ENCODE measurements at regions not wholly inside any gene's neighbourhood (a gene's known extent, or its start where the extent isn't known, plus 50 kb on each side); places are given as distances from the start of the nearest gene placed in this dataset.

DNA sequence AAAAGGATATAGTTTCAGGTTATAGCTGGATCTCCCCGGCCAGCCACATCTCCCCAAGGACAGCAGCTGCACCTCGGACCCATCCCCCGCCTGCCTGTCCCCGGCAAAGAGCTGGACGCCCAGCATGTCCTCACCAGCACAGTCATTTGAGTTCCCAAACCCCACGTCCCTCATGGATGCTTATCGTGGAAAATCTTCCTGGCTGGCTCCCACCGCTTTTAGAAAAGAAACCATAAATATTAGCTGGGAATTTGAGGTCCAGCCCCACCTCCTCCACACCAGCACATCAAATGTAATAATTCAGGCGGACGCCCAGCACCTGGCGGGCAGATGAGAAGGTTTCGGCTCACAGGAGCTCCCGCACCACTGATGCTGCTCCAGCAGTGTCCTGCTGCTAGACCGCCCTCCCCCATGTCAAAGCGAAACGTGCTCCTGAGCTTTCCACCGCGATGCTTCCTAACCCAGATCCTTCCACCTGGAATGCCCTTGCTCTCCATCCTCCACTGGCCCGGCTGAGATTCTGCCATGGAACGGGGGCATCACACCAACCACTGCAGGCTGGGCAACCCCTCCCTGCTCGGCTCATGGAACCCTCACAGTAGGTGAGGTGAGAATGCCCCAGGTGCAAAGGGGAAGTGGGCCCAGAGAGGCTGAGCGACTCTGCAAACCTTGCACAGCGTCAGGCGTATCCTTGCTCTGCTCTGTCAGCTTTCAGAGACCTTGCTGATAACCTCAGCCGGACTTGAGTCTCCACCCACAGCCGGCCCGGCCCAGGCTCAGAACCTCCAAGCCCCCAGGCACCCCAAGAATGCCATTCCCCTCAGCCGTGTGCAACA, 71.5 kb upstream of the GPC1 start:
- DNase-seq: no peak

DNA sequence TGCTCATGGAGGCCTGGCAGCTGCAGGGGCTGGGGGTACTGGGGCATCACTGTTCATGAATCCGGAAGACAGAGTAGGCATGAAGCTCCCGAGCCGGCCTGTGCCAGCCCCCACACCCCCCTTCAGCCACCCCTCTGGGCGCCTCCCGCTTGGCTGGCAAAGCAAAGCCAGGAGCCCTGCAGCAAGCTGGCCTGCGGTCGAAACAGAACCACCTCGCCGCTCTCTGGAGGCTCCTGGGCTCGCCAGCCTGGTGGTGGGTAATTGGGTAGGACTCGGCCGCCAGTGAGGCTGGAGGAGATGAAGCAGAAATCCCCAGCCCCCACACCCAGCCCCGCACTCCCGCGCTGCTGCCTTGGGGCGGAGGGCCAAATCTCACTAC, 70.9 kb upstream of the GPC1 start:
- DNase-seq: no peak

DNA sequence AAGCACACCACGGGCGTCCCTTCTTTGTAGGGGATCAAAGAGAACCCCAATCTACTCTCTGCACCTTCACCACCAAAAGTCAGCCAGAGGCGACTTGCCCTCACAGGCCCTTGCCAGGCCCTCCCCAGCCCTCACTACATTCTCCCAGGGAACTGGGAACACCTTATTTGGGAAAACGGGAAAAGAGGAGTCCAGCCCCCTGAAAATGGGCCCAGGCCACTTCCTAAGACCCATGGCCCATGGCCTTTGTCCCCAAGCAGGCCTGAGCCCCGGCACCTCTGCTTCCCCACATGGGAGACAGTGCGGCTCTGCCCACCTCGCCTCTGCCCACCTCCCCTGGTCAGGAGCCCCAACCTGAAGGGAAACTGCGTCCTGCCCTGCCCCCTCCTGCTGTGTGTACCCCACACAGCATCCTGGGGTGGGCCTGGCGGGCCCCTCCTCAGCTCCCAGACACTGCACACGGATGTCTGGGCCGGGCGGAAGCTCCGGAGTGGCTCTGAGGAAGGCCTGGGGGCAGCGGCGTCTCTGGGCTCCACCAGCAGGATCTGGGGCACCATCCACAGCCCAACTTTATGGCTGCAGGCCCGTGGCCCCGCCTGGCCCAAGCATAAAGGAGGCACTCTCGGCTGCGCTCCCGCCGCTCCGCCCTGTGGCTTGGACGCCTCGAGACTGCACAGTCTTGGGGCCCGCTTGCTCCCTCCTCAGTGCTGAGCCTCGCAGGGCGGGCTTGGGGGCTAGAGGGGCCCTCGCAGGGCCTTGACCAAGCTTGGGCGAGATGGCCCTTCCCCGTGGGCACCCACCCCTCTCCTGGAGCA, 70.3 kb upstream of the GPC1 start:
- DNase-seq: no peak

DNA sequence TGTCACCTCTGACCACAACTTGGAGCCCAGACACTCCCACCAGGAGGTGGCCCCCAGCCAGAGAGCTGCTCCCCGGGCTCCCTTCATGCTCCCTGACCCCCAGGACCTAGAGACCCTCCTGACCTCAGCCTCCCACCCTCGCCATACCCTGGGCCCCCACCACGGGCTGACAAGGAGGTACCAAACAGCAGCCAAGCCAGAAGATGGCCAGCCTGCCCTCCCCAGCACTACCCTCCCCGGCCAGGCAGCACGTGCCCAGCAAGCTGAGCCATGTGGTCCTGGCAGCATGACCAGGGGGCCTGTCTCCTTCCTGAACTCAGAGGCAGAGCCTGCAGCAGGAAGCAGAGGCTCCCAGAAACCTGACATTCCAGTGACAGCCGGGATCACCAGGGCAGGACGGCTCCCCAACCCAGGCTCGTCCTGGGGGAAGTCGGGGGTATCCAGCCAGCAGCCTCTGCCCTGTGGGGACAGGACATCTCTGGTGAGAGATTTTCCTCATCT, 69.4 kb upstream of the GPC1 start:
- DNase-seq: no peak

DNA sequence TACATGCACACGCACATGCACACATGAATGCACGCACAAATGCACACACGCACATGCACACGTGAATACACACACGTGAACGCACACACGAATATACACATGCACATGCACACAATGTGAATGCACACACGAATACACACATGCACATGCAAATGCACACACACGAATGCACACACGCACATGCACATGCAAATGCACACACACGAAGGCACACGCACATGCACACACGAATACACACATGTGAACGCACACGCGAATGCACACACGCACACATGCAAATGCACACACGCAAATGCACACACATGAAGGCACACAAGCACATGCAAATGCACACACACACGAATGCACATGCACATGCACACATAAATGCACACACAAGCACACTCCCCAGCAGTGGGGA, 68.6 kb upstream of the GPC1 start:
- DNase-seq: no peak

DNA sequence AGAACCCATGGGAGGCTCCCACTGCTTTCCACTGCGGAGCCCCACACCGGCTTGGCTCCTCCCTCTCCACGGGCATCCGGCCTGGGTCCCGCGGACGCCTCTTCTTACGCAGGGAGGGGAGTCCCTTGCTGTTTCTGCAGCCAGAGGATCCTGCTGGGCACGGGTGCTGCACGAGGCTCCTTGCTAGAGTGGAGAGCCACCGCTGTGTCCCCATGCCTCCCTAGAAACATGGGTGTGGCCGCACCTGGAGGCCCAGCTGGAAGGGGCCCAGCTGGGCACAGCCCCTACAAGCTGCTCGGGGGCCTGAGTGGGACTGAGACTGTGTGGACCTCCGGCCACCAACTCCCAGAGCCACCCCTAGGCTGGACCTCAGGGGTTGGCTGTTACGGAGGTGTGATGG, 67.7 kb upstream of the GPC1 start:
- DNase-seq: no peak

DNA sequence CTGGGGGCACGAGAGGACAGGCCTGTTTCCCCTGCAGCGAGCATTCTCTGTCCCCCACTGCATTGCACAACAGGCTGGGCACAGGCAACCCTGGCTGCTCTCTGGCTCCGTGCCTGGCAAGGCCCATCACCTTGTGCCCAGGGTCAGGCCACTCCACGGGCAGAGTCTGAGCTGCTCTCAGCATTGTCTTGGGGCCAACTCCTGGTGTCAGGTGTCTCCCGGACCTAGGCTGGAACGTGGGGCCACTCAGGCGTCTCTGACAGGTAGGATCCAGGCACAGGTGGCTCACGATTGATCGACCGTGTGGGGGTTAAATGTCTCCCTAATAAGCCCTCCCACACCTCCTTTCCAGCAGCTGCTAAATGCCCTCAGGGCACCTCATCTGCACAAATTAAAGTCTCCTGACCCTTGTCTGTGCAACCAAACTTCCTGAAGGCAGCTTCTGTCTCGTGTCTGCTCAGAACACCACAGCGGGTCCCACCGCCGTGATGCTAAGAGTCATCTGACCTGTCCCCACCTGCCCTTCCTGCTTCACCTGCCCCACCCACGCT, 66.6 kb upstream of the GPC1 start:
- peak; percentile 63 for DNase-seq

DNA sequence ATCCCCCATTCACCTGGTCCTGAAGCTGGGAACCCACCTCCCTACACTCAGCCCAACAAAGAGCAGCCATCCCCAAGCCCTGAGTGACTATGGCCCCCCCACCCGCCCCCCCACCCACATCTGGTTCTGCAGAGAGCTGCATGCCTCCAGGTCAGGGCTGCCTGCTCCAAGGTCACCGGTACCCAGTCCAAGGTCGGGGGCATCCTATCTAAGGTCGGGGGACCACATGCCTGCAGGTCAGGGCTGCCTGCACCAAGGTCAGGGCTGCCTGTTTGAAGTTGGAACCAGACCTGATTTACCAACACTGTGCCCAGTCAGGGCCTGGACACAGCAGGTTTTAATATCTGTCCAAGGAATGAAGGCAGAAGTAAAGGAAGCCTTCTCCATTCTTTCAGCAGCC, 66.1 kb upstream of the GPC1 start:
- DNase-seq: no peak

DNA sequence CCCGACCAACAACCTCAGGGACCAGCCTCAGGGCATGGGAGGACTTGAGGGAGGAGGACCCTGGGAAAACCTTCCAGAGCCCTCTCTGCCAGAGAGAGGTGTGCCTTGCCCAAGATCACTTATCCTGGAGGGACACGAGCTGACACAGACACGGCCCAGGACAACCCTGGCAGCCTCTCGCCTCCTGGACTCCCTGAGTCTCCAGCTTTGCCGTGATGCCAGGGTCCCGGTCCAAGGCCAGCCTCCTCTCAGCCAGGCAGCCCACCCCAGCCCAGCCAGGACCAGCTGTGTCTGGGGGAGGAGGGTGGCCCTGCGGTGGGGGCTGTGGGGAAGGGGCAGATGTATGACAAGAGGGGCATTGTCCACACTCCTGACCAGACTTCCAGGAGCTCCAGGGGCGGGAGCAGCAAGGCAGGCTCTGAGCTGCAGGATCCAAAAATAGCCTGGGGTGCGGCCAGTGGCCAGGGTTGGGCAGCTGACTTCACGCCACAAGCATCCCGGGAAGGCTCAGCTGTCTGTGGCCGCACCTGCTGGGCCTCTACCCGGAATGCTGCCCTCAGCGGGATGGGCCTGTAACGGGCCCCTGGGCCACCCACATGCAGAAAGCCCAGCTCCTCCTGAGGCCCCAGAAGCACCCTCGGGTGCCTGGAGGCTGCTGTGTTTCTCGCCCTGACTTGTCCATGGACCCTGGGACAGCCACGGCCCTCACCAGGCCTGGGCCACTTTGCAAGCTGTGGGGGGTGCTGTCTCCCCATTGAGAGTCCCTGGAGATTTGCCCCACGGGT, 65.5 kb upstream of the GPC1 start:
- no peak for DNase-seq

DNA sequence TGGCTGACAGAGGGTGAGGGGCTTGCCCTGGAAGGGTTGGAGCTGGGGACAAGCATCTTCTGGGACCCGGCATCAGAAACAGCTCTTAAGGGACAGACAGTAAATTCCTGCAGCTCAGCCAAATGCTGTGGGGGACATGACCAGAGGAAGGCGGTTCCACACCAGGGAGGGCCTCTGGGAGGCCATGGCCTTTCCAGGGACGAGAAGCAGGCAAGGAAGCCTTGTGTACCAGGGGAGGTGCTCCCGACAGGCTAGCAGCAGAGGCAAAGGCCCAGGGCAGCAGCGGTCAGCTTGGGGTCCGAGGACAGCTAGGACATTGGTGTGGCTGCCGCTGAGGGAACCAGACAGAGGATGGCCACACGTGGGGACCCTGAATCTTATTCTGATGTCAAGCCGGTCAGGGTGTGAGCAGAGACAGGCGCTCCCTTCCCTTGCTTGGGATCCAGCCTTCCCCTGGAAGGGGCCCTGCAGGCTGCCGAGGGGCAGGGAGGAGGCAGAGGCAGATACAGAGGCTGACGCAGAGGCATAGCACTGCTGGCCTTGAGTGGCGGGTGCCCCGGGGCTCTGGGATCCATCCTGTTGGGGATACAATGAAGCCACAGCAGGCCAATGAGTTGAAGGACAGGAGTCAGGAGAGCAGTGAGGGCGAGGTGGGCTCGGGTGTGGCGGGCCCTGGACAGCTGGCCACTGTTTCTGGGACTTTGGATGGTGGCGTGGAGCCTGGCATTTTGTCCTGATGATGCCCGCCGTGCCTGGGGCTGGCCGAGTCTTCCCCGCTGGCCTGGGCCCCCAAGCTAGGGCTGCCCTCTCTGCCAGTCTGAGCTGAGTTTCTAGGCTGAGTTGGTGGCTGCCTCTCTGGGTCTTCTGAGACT, 64.1 kb upstream of the GPC1 start:
- no peak for DNase-seq

DNA sequence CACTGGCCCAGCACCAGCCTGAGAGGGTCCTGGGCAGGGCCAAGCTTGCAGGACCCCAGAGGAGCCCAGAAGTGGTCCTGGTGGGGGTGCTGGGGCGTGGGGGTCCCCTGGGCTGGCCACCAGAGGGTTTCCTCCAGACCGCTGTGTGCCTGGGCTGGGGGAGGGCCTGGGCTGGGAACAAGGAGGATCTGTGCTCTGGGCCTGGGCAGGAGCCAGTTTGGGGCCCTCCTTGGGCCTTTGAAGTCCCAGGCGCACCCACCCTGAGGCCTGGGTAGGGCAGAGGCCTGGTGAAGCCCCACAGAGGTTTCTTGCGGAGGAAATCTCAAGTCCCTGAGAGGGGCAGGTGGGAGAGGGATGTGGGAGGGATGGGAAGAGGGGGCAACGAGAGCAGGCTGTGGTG, 63.4 kb upstream of the GPC1 start:
- DNase-seq: no peak

DNA sequence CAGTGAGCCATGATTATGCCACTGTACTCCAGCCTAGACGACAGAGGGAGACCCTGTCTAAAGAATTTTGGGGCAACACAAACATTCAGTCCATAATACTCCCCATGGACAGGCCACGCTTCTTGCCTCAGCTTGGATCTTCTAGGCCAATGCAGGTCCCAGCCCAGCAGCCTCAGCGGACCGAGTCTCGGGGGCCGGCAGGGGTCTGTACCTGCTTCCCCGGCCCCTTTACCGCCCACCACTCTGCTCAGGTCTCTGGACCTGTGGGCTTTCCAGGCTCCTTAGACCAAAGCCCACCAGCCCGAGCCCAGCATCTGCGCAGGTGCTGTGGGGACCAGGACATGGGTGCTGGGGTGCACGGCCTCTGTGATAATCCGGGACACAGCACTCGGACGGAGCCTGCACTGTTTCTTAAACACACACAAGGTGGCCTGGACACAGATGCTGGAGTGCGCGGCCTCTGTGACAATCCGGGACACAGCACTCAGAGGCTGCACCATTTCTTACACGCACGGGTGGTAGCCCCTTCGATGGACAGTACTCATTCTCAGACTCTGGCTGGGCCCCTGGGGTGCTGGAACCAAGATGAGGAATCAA, 62.1 kb upstream of the GPC1 start:
- no peak for DNase-seq

DNA sequence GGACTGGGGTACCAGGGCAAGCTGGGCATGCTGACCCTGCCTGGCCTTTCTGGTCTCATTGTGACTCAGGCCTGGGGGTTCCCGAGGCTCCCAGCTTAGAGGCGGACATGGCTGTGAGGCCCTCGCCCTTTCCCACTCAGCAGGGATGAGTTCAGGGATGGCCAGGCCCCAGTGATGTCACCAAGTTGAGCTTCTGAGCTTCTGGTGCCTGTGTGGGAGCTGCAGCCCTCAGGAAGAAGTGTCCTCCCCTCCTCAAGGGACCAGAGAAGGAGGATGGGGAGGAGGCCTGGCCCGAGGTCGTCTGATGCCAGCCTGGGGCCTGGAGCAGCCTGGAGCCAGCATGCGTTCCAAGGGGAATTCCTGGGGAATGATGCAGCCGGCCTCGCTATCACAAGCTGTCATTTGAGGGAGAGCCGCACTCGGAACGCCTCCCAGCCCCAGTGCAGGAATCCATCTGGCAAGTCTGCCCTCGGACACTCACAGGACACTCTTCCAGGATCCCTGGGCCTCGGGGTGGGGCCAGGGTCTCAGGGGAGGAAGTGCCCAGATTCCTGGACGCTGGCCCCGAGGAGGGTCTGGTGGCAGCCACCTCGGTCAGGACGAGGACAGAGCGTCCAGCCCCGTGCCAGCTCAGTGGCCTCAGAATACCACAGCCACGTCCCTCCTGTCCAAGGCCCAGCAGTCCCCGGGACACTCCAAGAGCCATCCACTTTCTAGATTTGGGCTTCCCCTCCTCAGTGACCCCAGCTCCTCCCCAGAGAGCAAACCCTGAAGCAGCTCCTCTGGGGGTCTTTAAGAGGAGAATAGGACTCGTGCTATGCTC, 61.2 kb upstream of the GPC1 start:
- DNase-seq: no peak

DNA sequence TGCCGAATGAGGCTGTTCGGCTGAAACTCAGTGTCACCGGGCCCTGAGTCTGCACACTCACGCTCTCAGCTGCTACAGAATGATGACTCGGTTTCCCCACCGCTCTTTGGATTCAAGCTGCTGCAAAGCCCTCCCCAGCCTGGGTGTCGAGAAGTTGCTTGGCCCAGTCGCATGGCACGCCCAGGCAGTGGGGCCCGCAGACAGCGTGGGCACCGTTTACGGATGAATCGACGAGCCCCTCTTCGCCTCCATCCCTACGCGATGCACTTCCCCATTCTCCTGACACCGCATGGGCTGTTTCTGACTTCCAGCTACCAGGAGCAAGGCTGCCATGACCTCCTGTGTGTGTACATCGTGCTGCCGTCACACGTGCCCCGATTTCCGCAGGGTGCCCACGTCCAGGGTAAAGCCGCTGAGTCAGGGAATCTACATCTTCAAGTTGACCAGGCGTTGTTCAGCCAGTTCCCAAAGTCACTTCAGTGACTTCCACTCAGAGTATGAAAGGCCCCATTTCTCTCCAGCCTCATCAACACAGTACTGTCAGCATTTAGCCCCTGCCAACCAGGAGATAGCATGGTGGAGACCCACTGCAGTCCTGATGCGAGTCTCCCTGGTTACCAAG, 60.3 kb upstream of the GPC1 start:
- no peak for DNase-seq

DNA sequence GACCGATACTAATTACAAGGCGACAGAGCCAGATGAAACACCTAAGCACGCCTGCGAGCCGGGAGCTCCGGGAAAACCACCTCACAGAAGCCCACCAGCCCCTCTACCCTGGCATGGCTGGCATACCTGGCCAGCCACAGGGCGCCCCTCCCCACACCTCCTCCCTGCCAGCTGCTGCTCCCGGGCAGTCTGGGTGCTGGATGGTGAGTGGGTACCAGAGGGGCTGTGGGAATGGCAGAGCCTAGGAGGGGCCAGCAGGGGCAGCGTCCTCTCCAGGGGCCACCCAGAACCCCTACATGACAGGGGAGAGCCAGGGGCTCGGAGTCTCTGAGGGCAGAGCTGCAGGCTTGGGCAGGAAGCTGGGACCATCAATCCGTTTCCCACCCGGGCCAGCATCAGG, 58.7 kb upstream of the GPC1 start:
- no peak for DNase-seq

DNA sequence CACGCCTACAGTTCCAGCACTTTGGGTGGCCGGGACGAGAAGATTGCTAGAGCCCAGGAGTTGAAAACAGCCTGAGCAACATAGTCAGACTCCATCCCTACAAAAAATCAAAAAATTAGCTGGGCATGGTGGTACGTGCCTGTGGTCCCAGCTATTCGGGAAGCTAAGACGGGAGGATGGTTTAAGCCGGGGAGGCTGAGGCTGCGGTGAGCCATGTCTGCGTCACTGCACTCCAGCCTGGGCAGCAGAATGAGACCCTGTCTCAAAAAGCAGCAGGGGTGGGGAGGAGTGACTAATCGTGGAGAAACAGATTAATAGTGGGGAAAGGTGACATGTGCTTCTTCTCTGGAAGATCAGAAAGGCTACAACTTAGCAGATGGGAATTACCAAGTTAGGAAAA, 58.1 kb upstream of the GPC1 start:
- DNase-seq: no peak

DNA sequence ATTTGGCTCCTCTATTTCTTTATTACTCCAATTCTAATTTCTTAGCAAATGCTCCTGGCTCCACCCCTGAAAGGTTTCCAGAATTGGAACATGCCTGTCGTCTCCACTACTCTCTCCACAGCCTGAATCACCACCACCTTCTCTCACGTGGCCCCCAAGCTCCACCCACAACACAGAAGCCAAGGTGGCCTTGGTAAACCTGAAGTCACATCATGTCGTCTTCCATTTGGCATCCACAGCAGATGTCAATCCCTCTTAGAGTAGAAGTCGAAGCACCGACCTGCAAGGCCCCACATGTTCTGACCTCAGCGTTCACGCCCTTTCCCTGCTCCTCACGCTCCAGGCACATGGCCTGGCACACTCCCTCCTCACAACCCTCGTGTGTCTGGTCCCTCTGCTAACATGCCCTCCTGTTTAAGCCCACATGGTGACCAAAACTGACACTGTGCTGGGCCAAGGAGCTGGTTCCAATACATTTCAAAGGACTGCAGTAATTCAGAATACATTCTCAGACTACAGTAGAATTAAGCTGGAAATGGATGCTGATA, 56.3 kb upstream of the GPC1 start:
- no peak for DNase-seq

DNA sequence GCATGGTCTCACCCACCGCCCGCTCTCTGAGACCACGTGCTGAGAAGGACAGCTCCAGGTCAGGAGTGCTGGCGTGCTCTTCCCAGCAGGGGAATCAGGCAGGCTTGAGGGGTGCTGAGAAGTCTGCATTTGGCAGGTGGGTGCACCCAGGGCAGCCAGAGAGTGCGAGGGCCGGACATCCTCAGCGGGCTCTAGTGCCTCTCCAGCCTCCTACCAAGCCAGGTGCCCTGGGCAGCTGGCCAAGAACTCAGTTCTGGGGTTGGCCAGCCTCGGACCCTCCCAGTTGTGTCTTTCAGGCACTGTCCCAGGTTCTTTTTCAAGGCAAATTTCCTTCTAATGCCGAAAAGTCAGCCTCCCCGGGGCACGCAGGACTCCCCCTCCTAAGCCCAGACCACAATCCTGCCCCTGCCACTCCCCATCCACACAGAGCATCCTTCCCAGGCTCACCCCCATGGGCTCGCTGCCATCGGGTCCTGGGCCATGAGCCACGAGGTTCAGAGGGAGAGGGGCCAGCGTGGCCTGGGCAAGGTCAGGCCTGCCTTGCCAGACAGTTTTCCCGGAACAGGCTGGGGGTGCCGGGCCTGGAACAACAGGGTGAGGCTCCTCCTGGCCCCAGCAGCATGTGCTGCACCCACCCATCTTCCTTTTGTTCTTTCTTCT, 52.2 kb upstream of the GPC1 start:
- DNase-seq: no peak
